Daoy (cell line): ENCODE measurements at regions not wholly inside any gene's neighbourhood (a gene's known extent, or its start where the extent isn't known, plus 50 kb on each side); places are given as distances from the start of the nearest gene placed in this dataset.

Experiments
- DNase-seq: peaks from one replicate; pipeline ENCODE4 v3.0.0-alpha.2; 2015; ENCODE audit warnings: low read depth

- no peak for DNase-seq
Observed at GRCh38 chr10:43000651-43001426, 76.0 kb upstream of the RET start.

- DNase-seq = no peak
Observed at GRCh38 chr10:43001427-43001795, 75.5 kb upstream of the RET start.

- DNase-seq = no peak
Observed at GRCh38 chr10:43002596-43002995, 74.3 kb upstream of the RET start.

GRCh38 chr10:43006490-43006889, 70.4 kb upstream of the RET start:
- DNase-seq = no peak

- no peak for DNase-seq
Observed at GRCh38 chr10:43012578-43012977, 64.3 kb upstream of the RET start.

GRCh38 chr10:43013065-43013464, 63.8 kb upstream of the RET start:
- DNase-seq = no peak

GRCh38 chr10:43024524-43024923, 52.3 kb upstream of the RET start:
- DNase-seq = no peak

GRCh38 chr10:43024942-43025700, 51.7 kb upstream of the RET start:
- DNase-seq = no peak

- no peak for DNase-seq
Observed at GRCh38 chr10:43026039-43026973, 50.6 kb upstream of the RET start.
